ENCODE measurements at regions not wholly inside any gene's neighbourhood (a gene's known extent, or its start where the extent isn't known, plus 50 kb on each side); places are given as distances from the start of the nearest gene placed in this dataset.
"Not testable (repeated sequence)": the region's sequence is repeated elsewhere in the genome, so short reads cannot be mapped to it uniquely, and the experiment has no call there.

DNA sequence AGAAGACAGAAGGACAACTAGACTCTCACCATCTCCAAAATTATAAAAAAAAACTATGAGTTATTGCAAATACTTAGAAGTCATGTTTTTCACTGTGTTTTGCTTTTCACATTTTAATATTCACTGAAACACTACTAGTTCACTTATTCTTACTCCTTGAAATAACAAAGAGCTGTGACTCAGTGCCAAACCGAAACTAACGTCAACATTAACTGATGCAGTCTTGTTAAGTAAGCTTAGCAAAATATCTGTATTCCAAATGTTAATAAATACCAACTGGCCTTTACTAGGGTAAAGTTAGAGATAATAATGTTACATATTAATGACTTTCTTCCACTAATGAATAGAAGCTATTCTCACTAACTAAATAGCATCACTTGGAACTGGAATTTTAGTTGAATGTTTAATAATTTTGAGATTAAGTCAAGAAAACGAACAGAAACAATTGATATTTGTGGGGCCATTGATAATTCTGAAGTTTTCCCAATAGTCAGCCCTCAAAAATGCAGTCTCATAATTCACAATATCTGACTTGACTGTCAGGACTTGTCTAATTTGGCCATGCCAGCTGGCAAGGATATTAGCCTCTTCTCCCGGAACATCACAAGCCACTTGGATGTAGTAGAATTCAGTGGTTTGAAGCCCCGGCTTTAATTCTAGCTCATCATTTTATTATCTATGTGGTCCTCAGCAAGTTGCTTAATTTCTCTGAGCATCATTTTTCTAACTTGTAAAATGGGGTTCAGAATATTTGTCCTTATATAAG is 230.1 kb upstream of the DDI1 start:
- TF ChIP-seq, protein P1, sequence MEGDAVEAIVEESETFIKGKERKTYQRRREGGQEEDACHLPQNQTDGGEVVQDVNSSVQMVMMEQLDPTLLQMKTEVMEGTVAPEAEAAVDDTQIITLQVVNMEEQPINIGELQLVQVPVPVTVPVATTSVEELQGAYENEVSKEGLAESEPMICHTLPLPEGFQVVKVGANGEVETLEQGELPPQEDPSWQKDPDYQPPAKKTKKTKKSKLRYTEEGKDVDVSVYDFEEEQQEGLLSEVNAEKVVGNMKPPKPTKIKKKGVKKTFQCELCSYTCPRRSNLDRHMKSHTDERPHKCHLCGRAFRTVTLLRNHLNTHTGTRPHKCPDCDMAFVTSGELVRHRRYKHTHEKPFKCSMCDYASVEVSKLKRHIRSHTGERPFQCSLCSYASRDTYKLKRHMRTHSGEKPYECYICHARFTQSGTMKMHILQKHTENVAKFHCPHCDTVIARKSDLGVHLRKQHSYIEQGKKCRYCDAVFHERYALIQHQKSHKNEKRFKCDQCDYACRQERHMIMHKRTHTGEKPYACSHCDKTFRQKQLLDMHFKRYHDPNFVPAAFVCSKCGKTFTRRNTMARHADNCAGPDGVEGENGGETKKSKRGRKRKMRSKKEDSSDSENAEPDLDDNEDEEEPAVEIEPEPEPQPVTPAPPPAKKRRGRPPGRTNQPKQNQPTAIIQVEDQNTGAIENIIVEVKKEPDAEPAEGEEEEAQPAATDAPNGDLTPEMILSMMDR (IDR thresholded peaks at IDR 0.05; ENCODE audit: insufficient read depth, low read length, poor library complexity, severe bottlenecking) = no peak
- H3K36me3 ChIP-seq (ENCODE audit: control insufficient read depth, insufficient read depth, low read length) = no peaks in the 10 kb centered on the region
- DNase-seq (ENCODE audit: low read depth) = peak; percentile 73
- H3K4me3 ChIP-seq (ENCODE audit: low read depth, low read length) = no peak overlapping the region
- H3K27me3 ChIP-seq (ENCODE audit: control insufficient read depth, insufficient read depth, low read length) = no peaks in the 10 kb centered on the region

- no peaks in the 10 kb centered on the region for H3K27me3 ChIP-seq (ENCODE audit: control insufficient read depth, insufficient read depth, low read length)
- no peak overlapping the region for H3K4me3 ChIP-seq (ENCODE audit: low read depth, low read length)
- TF ChIP-seq, protein P1 (IDR thresholded peaks at IDR 0.05; ENCODE audit: insufficient read depth, low read length, poor library complexity, severe bottlenecking) = no peak
- no peak for DNase-seq (ENCODE audit: low read depth)
- no peaks in the 10 kb centered on the region for H3K36me3 ChIP-seq (ENCODE audit: control insufficient read depth, insufficient read depth, low read length)
Measured at GRCh38 chr11:103807806-103808205, 228.6 kb upstream of the DDI1 start.

GRCh38 chr11:103808252-103808651 is 228.2 kb upstream of the DDI1 start:
- no peak for DNase-seq (ENCODE audit: low read depth)
- Histone ChIP-seq H3K36me3 (ENCODE audit: control insufficient read depth, insufficient read depth, low read length) (no peaks in the 10 kb centered on the region), H3K27me3 (ENCODE audit: control insufficient read depth, insufficient read depth, low read length) (no peaks in the 10 kb centered on the region), H3K4me3 (ENCODE audit: low read depth, low read length) (no peak overlapping the region)
- TF ChIP-seq, protein P1 (IDR thresholded peaks at IDR 0.05; ENCODE audit: insufficient read depth, low read length, poor library complexity, severe bottlenecking) = no peak

DNA sequence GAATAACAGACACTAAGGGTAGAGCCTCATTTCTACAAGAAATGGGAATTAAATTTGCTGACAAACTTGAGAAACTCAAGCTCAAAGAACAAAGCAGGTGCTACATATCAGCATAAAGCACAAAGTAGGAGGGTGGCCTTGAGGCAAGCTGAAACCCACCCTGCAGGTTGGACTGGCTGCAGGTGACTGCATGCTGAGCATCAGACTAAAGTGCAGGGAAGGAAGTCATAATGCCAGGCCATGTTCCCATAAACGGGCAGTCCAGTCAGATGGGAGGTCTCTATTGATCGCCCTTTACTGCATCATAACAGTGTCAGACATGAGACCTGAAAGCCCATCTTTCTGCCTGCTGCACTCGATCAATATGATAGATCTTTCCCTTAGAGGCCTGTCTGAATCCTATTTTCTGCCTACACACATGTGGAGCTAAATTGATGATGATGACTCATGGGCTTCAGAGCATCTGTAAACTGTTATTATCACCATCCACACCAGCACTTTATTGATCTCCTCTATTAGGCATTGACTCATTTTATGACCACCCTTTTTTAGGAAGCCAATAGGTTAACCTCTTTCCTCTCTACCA is 224.5 kb upstream of the DDI1 start:
- Histone ChIP-seq H3K36me3 (ENCODE audit: control insufficient read depth, insufficient read depth, low read length) (no peaks in the 10 kb centered on the region), H3K27me3 (ENCODE audit: control insufficient read depth, insufficient read depth, low read length) (no peaks in the 10 kb centered on the region), H3K4me3 (ENCODE audit: low read depth, low read length) (no peak overlapping the region)
- DNase-seq (ENCODE audit: low read depth) = no peak
- TF ChIP-seq, protein P1 (IDR thresholded peaks at IDR 0.05; ENCODE audit: insufficient read depth, low read length, poor library complexity, severe bottlenecking) = no peak

DNA sequence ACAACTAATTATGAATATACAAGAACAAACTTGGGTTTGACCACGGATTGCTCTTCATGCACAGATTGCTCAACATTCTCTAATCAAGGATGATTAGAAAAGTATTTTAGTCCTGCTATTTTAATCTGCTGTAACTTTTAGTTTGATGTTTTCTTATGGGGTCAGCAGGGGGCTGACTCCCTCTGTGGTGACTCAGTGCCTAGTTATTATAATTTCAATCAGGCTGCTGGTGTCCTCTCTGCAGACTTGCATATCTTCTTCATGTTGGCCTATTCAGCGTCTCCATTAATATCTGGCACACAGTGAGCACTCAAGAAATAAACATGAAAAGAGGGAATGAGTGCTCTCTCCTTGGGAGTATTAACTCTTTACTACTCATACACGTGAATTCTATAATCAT is 223.8 kb upstream of the DDI1 start:
- no peak overlapping the region for H3K4me3 ChIP-seq (ENCODE audit: low read depth, low read length)
- H3K27me3 ChIP-seq (ENCODE audit: control insufficient read depth, insufficient read depth, low read length) = no peaks in the 10 kb centered on the region
- TF ChIP-seq, protein P1 (IDR thresholded peaks at IDR 0.05; ENCODE audit: insufficient read depth, low read length, poor library complexity, severe bottlenecking) = no peak
- H3K36me3 ChIP-seq (ENCODE audit: control insufficient read depth, insufficient read depth, low read length) = no peaks in the 10 kb centered on the region
- DNase-seq (ENCODE audit: low read depth) = no peak

GRCh38 chr11:103820345-103820744 is 216.1 kb upstream of the DDI1 start:
- not testable (repeated sequence) for DNase-seq (ENCODE audit: low read depth); H3K27me3 ChIP-seq (ENCODE audit: control insufficient read depth, insufficient read depth, low read length); H3K36me3 ChIP-seq (ENCODE audit: control insufficient read depth, insufficient read depth, low read length); H3K4me3 ChIP-seq (ENCODE audit: low read depth, low read length)
